OCI-LY7 (cell line): ENCODE measurements at regions not wholly inside any gene's neighbourhood (a gene's known extent, or its start where the extent isn't known, plus 50 kb on each side); places are given as distances from the start of the nearest gene placed in this dataset.

Experiments
- BruUV-seq: library from RNA; stranded (reverse); fragments of 400-500 nt; replicated peaks from 2 replicates; lab custom pipeline; 2021; lab: Mats Ljungman, UMichigan
- CTCF ChIA-PET: fragments of 300-600 bp; sonication (Branson Sonifier 250); formaldehyde crosslinking; loops from one replicate; lab custom pipeline; 2022; ENCODE audit warnings: antibody characterized with exemption; ENCODE audit not compliant: unreplicated experiment; lab: Charles Lee
- POLR2A ChIA-PET: fragments of 300-600 bp; sonication (Branson Sonifier 250); formaldehyde crosslinking; loops from one replicate; lab custom pipeline; 2022; ENCODE audit warnings: antibody characterized with exemption; lab: Charles Lee
- DNase-seq: peaks from one replicate; pipeline ENCODE4 v3.0.0-alpha.2; 2015; ENCODE audit warnings: low spot score
- H2AFZ ChIP-seq: fragments of 200-600 bp; sonication (generic), shearing (Covaris generic); 2 replicates; pipeline ENCODE4 v1.6.1; 2014; ENCODE audit warnings: mild to moderate bottlenecking, antibody characterized with exemption, low read length, moderate library complexity
- H3K27ac ChIP-seq: fragments of 200-600 bp; sonication (generic); 2 replicates; pipeline ENCODE4 v1.5.1; 2014; ENCODE audit warnings: mixed run types, low read depth, mild to moderate bottlenecking, moderate library complexity, low read length, inconsistent platforms; ENCODE audit not compliant: poor library complexity, severe bottlenecking
- H3K36me3 ChIP-seq: fragments of 200-600 bp; sonication (generic); 2 replicates; pipeline ENCODE4 v1.6.1; 2014; ENCODE audit warnings: mild to moderate bottlenecking, antibody characterized with exemption, low read length, moderate library complexity, mixed read lengths; ENCODE audit not compliant: insufficient read depth
- H3K4me1 ChIP-seq: fragments of 200-600 bp; sonication (generic); 2 replicates; pipeline ENCODE4 v1.5.1; 2014; ENCODE audit warnings: mild to moderate bottlenecking, low read length; ENCODE audit not compliant: insufficient read depth, poor library complexity, severe bottlenecking
- H3K4me2 ChIP-seq: fragments of 200-600 bp; sonication (generic); 2 replicates; pipeline ENCODE4 v1.6.1; 2014; ENCODE audit warnings: mild to moderate bottlenecking, low read length
- H3K4me3 ChIP-seq: fragments of 200-600 bp; sonication (generic); 2 replicates; pipeline ENCODE4 v1.5.1; 2014; ENCODE audit warnings: mild to moderate bottlenecking, low read depth, low read length; ENCODE audit not compliant: poor library complexity, severe bottlenecking
- H3K79me2 ChIP-seq: fragments of 200-600 bp; sonication (generic); 2 replicates; pipeline ENCODE4 v1.6.1; 2016; ENCODE audit warnings: low read depth, mild to moderate bottlenecking, low read length, moderate library complexity, mixed read lengths; ENCODE audit not compliant: insufficient read depth
- H3K9me2 ChIP-seq: fragments of 200-600 bp; sonication (generic); 2 replicates; pipeline ENCODE4 v1.6.1; 2016; ENCODE audit warnings: mild to moderate bottlenecking, low read length, mixed read lengths; ENCODE audit not compliant: insufficient read depth
- H3K9me3 ChIP-seq: fragments of 200-600 bp; sonication (generic); 2 replicates; pipeline ENCODE4 v1.6.1; 2014; ENCODE audit warnings: mild to moderate bottlenecking, mixed run types, low read length, mixed read lengths
- H4K20me1 ChIP-seq: fragments of 200-600 bp; sonication (generic); 2 replicates; pipeline ENCODE4 v1.6.1; 2014; ENCODE audit warnings: mild to moderate bottlenecking, antibody characterized with exemption, low read length, moderate library complexity, mixed read lengths; ENCODE audit not compliant: insufficient read depth
- CTCF ChIP-seq: fragments of 200-600 bp; sonication (generic); conservative IDR thresholded peaks from 2 replicates; pipeline ENCODE4 v1.5.1; 2014; ENCODE audit warnings: mild to moderate bottlenecking, antibody characterized with exemption, low read length, moderate library complexity, mixed read lengths
- EZH2phosphoT487 ChIP-seq: fragments of 200-600 bp; sonication (generic); IDR thresholded peaks from 2 replicates; pipeline ENCODE4 v1.6.1; 2018; ENCODE audit warnings: low read depth, borderline replicate concordance, mild to moderate bottlenecking, mixed run types, antibody characterized with exemption, low read length, moderate library complexity, mixed read lengths
- intact Hi-C: fragments of 100-400 bp; cut with micrococcal nuclease; formaldehyde crosslinking; loops from one replicate; pipeline ENCODE4 v1.10.0; 2022; ENCODE audit not compliant: unreplicated experiment

DNA sequence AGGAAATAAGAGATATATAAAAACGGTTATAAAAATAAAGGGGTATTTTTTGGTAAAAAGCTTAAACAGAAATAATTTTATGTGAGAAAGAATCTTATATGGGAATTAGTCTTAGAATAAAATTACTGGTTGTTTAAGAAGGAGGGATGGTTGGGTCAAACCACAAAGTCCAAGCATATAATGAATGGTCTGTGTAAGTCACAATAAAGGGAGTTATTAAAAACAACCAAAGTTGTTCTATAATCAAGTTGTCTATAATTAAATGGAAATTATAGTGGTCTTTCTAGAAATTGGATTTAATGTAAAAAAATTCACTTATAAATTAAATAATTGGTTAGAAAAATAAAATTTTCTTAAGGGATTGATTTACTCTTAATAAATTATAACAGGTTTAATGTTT, 304.8 kb downstream of the POM121L12 start:
- no peak for DNase-seq
- POLR2A ChIA-PET: interaction anchor here (0.7 kb wide), 1 partner anchor 50 kb away, joined by 3 read pairs; no protein-coding TSS in a partner anchor
- no peaks in the 10 kb centered on the region for H4K20me1 ChIP-seq
- intact Hi-C loops: no loop called here
- H2AFZ ChIP-seq: no peak overlapping the region
- H3K4me3 ChIP-seq: no peak overlapping the region
- CTCF ChIA-PET: no interaction called here
- H3K36me3 ChIP-seq: no peaks in the 10 kb centered on the region
- no peaks in the 10 kb centered on the region for H3K4me1 ChIP-seq
- BruUV-seq: no TSS peak
- H3K4me2 ChIP-seq: no peak overlapping the region
- H3K27ac ChIP-seq: no peak overlapping the region
- no peaks in the 10 kb centered on the region for H3K9me2 ChIP-seq
- TF ChIP-seq EZH2phosphoT487: no peak
- no peak for TF ChIP-seq CTCF
- H3K9me3 ChIP-seq: peaks cover 29% of the 10 kb centered on the region; the same call in 1 of the 2 replicates
- H3K79me2 ChIP-seq: no peaks in the 10 kb centered on the region

DNA sequence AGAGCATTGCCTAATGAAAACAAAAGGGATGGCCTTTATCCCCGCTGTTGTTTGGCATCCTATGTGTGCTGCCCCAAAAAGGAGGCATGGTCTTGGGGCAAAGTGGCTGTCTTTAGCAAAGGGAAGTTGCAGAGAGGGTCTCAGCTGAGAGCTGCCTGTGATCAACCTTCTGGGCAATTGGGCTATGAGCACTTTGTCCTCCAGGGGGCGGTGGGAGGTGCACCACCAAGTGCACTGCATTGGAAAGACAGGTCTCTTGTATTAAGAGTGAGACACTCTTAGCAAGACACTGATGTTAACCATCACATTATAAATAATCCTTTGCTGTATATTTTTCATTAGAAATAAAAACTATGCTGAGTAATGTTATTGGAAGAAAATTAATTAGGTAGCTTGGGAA, 314.8 kb downstream of the POM121L12 start:
- Histone ChIP-seq H3K4me3 (no peak overlapping the region), H3K9me3 (no peaks in the 10 kb centered on the region), H3K9me2 (no peaks in the 10 kb centered on the region), H3K4me2 (no peak overlapping the region), H3K36me3 (no peaks in the 10 kb centered on the region), H3K4me1 (no peaks in the 10 kb centered on the region), H2AFZ (no peak overlapping the region), H3K27ac (no peak overlapping the region), H3K79me2 (no peaks in the 10 kb centered on the region), H4K20me1 (no peaks in the 10 kb centered on the region)
- intact Hi-C loops: no loop called here
- ChIA-PET CTCF (no interaction called here), POLR2A (no interaction called here)
- TF ChIP-seq EZH2phosphoT487 (no peak), CTCF (peak; percentile 72)
- DNase-seq: peak; percentile 4
- no TSS peak for BruUV-seq

DNA sequence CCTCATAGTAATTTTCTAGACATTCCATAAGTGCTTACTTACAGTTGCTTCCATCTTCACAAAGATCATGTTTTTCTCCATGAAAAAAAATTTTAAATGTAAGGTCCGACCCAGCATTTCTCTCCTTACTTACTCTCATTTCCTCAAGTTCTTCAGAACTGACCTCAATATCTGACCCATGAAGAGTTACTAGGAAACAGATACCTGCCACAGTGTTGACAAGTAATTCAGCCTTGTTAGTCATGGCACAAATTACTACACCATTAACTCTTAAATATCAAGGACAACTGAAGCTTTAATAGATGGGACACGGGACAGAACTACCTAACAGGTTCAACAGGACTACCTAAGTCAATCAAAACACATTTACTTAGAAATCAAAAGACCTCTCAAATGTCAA, 316.2 kb downstream of the POM121L12 start:
- Histone ChIP-seq H3K27ac (no peak overlapping the region), H3K9me2 (no peaks in the 10 kb centered on the region), H3K4me3 (no peak overlapping the region), H4K20me1 (no peaks in the 10 kb centered on the region), H2AFZ (no peak overlapping the region), H3K79me2 (no peaks in the 10 kb centered on the region), H3K4me1 (no peaks in the 10 kb centered on the region), H3K9me3 (no peaks in the 10 kb centered on the region), H3K4me2 (no peak overlapping the region), H3K36me3 (no peaks in the 10 kb centered on the region)
- no peak for DNase-seq
- no TSS peak for BruUV-seq
- no peak for TF ChIP-seq CTCF
- TF ChIP-seq EZH2phosphoT487: no peak
- intact Hi-C loops: no loop called here
- ChIA-PET POLR2A (no interaction called here), CTCF (no interaction called here)
